Glomerular visceral epithelial cell (primary cell): ENCODE measurements at regions not wholly inside any gene's neighbourhood (a gene's known extent, or its start where the extent isn't known, plus 50 kb on each side); places are given as distances from the start of the nearest gene placed in this dataset.

Experiments
- DNase-seq: peaks from one replicate; pipeline ENCODE4 v3.0.0-alpha.2; 2016; ENCODE audit errors: extremely low spot score

- no peak for DNase-seq
Observed at GRCh38 chr21:23780326-23780725, 1827.0 kb downstream of the MRPL39 start.

DNA sequence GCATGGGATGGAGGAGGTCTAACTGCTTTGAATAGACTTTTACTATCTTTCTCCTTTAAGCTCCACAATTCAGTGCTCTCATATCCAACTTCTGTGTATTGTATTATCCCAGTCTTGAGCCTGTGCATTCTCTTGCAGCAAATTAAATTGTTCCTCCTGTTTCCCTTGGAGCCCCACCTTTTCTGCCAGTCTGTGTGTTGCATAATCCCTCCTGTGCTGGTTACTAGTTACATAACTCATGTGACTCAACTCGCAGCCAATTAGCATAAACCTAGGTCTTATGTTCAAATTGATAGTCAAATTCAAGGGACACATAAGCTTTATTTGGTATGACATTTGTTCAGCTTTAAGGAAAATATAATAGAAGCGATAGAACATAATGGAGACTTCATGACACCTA is 1863.5 kb downstream of the MRPL39 start:
- no peak for DNase-seq

GRCh38 chr21:23740463-23740862 is 1866.8 kb downstream of the MRPL39 start:
- DNase-seq = no peak

DNA sequence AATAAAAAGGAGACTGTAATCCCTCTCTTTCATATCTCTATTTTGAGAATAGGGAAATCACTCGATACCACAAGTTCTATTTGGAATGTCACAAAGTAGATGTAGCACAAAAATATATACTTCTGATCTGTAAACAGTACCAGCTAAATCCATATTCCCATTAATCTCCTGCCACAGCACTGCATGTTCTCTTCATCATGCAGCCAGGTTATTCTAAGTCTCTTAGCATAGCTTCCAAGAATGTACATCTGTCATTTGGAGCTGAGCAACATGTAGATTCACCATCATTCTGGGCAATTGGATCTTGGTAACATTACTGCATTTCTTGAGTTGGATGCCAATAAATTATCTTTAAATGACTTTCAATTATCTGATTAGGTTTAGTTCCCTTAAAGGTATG is 1874.5 kb downstream of the MRPL39 start:
- no peak for DNase-seq

DNA sequence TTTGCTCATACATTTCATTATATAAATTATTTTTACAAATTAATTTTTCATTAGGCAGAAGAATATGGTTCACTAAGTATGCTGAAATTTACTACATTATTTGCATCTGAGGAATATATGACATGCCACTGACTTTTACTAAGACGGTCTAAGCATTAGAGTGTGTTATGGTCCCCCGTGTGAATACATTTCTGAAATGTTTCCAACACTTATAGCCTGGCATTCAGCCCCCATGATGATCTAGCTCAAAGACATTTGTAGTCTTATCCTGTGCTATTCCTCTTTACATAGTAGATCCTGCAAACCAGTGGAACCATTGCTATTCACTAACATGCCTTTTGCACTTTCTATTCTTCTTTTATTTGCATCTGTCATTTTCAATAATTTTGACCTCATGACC is 1878.0 kb downstream of the MRPL39 start:
- no peak for DNase-seq

- no peak for DNase-seq
Observed at GRCh38 chr21:23725576-23725975, 1881.7 kb downstream of the MRPL39 start.

DNA sequence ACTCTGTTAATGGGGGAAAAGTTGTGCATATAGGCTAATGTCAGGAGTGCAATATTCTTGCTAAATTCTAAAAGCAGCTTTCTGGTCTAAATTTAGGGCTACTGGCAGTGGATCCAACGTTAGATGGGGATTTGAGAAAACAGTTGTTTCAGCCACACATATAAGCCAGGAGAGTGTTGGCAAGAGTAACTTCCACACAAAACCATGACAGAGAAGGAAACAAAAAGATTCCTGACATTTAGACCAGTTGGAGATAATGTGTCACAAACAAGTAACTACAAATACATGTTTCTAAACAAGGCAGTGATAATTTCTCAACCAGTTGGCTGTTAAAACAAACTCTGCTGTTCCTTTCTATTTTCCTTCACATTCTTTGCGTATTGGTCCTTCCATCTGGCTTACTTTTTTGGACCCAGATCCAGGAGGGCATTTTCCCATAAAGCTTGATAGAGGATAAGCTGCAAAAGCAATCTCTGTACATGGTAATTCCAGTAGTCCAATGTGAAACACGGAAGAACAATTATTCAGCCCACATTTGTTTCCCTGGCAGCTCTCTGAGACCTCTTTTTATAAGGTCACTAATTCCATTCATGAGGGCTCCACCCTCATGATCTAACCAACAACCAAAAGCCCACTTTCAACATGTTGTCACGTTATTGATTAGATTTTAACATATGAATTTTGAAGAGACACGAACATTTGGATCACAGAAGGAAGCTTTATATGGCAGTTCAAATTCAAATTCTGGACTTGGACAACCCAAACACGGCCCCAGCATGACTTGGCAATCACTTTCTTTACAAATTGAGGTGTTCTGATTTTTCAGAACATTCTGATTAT is 1888.6 kb downstream of the MRPL39 start:
- DNase-seq = no peak

- DNase-seq = no peak
Observed at GRCh38 chr21:23712166-23712565, 1895.1 kb downstream of the MRPL39 start.

DNA sequence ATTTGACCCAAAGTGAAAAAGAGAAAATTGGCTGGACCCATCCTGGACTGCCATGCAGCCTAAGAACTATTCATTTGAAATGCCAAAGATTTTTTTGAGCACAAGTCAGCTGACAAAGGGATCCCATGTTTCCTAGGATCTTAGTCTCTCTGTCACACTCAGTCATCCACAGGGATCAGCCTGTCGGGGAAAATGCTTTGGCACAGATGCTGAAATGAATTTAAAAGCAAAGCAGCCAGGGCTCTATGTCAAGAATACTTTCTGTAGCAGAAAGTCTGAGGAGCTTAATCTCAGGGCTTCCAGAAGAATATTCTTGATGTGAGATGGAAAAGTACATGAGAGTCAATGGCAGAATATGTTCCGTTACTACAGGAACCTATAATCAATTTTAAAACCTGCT is 1900.8 kb downstream of the MRPL39 start:
- DNase-seq = no peak

GRCh38 chr21:23699402-23699801 is 1907.9 kb downstream of the MRPL39 start:
- DNase-seq = no peak

GRCh38 chr21:23698619-23699018 is 1908.7 kb downstream of the MRPL39 start:
- no peak for DNase-seq

GRCh38 chr21:23695443-23695842 is 1911.8 kb downstream of the MRPL39 start:
- no peak for DNase-seq

DNA sequence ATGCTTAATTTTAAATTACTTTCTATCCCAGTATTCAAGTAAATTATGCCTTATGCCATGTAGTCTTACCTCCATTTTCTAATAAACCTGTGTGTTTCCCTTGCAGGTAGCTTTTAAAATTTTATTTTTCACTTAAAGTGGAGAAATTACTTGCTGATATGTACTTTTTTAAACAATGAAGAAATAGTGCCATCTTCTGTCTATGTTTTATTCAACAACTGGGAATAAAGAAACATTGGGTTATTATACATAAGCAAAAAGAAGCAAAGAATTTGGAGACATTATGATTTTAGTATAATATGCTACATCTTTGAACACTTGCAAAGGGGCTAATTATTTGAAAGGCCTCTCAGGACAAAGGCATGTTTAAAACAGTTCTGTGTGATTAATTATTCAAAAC is 1912.9 kb downstream of the MRPL39 start:
- DNase-seq = no peak

GRCh38 chr21:23690316-23690715 is 1917.0 kb downstream of the MRPL39 start:
- DNase-seq = no peak

GRCh38 chr21:23686737-23687523 is 1920.4 kb downstream of the MRPL39 start:
- no peak for DNase-seq

- no peak for DNase-seq
Observed at GRCh38 chr21:23684431-23684830, 1922.8 kb downstream of the MRPL39 start.

GRCh38 chr21:23664193-23664694 is 1943.0 kb downstream of the MRPL39 start:
- DNase-seq = no peak

GRCh38 chr21:23660560-23660959 is 1946.7 kb downstream of the MRPL39 start:
- DNase-seq = no peak

GRCh38 chr21:23644768-23645167 is 1962.5 kb downstream of the MRPL39 start:
- no peak for DNase-seq

GRCh38 chr21:23639721-23640120 is 1967.6 kb downstream of the MRPL39 start:
- DNase-seq = peak; percentile 1

DNA sequence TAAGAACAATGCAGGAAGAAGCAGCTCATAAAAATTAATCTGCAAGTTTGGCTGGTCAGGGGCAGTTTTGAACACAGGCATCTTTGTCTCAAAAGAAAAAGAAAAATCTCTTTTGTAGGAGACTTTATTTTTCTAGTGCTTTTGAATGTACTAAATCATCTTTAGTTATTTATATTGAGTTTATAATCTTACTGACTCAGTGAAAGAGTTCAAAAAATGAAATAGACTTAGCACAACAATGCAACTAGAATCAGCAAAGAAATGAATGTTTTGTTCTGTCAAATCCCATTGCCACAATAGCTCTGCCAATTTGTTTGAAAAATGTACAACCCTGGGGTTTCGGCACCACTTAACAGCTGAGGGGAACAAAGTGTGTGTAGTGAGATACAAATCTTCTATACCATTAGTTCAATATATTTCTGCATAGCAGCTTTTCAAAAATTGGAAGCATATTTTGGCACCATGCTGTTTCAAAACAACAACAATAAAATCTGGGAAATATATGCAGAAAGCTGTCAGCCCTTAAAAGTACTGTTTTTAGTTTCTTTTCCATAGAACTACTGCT is 1969.1 kb downstream of the MRPL39 start:
- DNase-seq = no peak

DNA sequence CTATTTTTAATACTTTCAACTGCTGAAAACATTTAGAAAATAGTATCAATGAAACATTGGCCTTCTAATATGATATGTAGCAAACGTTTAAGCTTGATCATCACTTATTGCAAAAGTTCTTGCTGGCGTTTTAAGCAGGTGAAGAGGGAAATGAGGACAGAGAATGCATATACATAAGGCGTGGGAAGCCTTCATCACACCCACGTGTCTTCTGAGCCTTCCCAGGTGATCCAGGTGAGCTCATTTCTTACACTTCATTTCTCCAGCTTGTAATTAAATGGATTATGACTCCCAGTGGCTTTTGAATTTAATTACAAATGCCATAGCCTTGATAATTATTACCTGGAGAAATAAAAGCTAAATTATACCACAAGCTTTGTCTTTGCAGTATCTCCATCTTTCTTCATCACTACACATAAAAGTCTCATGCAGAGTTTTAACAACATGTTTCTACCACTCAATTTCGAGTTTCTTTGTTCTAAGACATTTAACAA is 1973.8 kb downstream of the MRPL39 start:
- no peak for DNase-seq
